WTC11 (cell line): ENCODE measurements at regions not wholly inside any gene's neighbourhood (a gene's known extent, or its start where the extent isn't known, plus 50 kb on each side); places are given as distances from the start of the nearest gene placed in this dataset.

ENCODE experiments used
- ATAC-seq: fragments of 200-7000 bp; cut with Tn5 transposase; 2 replicates; pipeline ENCODE4 v1.10.0; 2021; ENCODE audit warnings: mild to moderate bottlenecking, moderate library complexity
- CTCF ChIA-PET: fragments of 300-600 bp; sonication (Branson Sonifier 250); formaldehyde crosslinking; loops from one replicate; lab custom pipeline; 2021; ENCODE audit warnings: antibody characterized with exemption; lab: Charles Lee
- POLR2A ChIA-PET: fragments of 350-600 bp; sonication (Branson Sonifier 250); formaldehyde crosslinking; loops from one replicate; lab custom pipeline; 2021; ENCODE audit warnings: antibody characterized with exemption; lab: Charles Lee
- DNase-seq: peaks from one replicate; pipeline ENCODE4 v3.0.0; 2021; ENCODE audit warnings: low spot score
- H3K27ac Mint-ChIP-seq: 2 replicates; pipeline ENCODE4 v1.8.0; 2021; ENCODE audit warnings: mixed read lengths
- H3K27me3 Mint-ChIP-seq: 2 replicates; pipeline ENCODE4 v1.8.0; 2021; ENCODE audit warnings: low read depth, mild to moderate bottlenecking, moderate library complexity, mixed read lengths
- H3K36me3 Mint-ChIP-seq: 2 replicates; pipeline ENCODE4 v1.8.0; 2021; ENCODE audit warnings: mixed read lengths
- H3K4me1 Mint-ChIP-seq: 2 replicates; pipeline ENCODE4 v1.8.0; 2022; ENCODE audit warnings: mixed read lengths
- H3K4me3 Mint-ChIP-seq: 2 replicates; pipeline ENCODE4 v1.8.0; 2021; ENCODE audit warnings: mild to moderate bottlenecking, moderate library complexity, mixed read lengths
- H3K9me3 Mint-ChIP-seq: 2 replicates; pipeline ENCODE4 v1.8.0; 2021; ENCODE audit warnings: mixed read lengths
- ATF1 ChIP-seq: sonication (generic); formaldehyde crosslinking; IDR thresholded peaks from 2 replicates; pipeline ENCODE4 v1.8.1; 2023; ENCODE audit warnings: mild to moderate bottlenecking, moderate library complexity, missing genetic modification reagents
- CREM ChIP-seq: sonication (generic); formaldehyde crosslinking; IDR thresholded peaks from 2 replicates; pipeline ENCODE4 v1.8.1; 2022; ENCODE audit warnings: mild to moderate bottlenecking, missing genetic modification reagents, moderate library complexity
- EMX1 ChIP-seq: fragments of 250-450 bp; sonication (Bioruptor Pico); IDR thresholded peaks from 2 replicates; pipeline ENCODE4 v1.8.0; 2021; ENCODE audit warnings: mild to moderate bottlenecking
- FOXP1 ChIP-seq: sonication (generic); formaldehyde crosslinking; IDR thresholded peaks from 2 replicates; pipeline ENCODE4 v1.8.0; 2022; ENCODE audit warnings: missing genetic modification reagents, mild to moderate bottlenecking, moderate library complexity, borderline replicate concordance
- GRHL2 ChIP-seq: fragments of 250-450 bp; sonication (Bioruptor Pico); IDR thresholded peaks from 2 replicates; pipeline ENCODE4 v1.8.0; 2022; ENCODE audit warnings: mild to moderate bottlenecking, moderate library complexity; ENCODE audit not compliant: insufficient replicate concordance, severe bottlenecking
- GTF2I ChIP-seq: fragments of 250-450 bp; sonication (Bioruptor Pico); conservative IDR thresholded peaks from 2 replicates; pipeline ENCODE4 v1.4.0; 2021; ENCODE audit warnings: mild to moderate bottlenecking
- HMGA2 ChIP-seq: fragments of 250-450 bp; sonication (Bioruptor Pico); IDR thresholded peaks from 2 replicates; pipeline ENCODE4 v1.4.0; 2021; ENCODE audit warnings: mild to moderate bottlenecking, moderate library complexity
- MXD4 ChIP-seq: fragments of 250-450 bp; sonication (Bioruptor Pico); IDR thresholded peaks from 2 replicates; pipeline ENCODE4 v1.8.0; 2021; ENCODE audit warnings: mild to moderate bottlenecking, moderate library complexity, borderline replicate concordance
- NR2C2 ChIP-seq: sonication (generic); formaldehyde crosslinking; IDR thresholded peaks from 2 replicates; pipeline ENCODE4 v1.8.0; 2022; ENCODE audit warnings: mild to moderate bottlenecking, missing genetic modification reagents
- PREB ChIP-seq: sonication (generic); formaldehyde crosslinking; IDR thresholded peaks from 2 replicates; pipeline ENCODE4 v1.8.1; 2022; ENCODE audit warnings: mild to moderate bottlenecking, missing genetic modification reagents, moderate library complexity, borderline replicate concordance
- SMAD4 ChIP-seq: sonication (generic); formaldehyde crosslinking; IDR thresholded peaks from 2 replicates; pipeline ENCODE4 v1.8.0; 2022; ENCODE audit warnings: mild to moderate bottlenecking, missing genetic modification reagents
- TCF7 ChIP-seq: sonication (generic); formaldehyde crosslinking; IDR thresholded peaks from 2 replicates; pipeline ENCODE4 v1.8.0; 2022; ENCODE audit warnings: mild to moderate bottlenecking, low read depth, missing genetic modification reagents, moderate library complexity
- TEAD1 ChIP-seq: sonication (generic); formaldehyde crosslinking; IDR thresholded peaks from 2 replicates; pipeline ENCODE4 v1.8.0; 2022; ENCODE audit warnings: mild to moderate bottlenecking, missing genetic modification reagents
- ZNF219 ChIP-seq: sonication (generic); formaldehyde crosslinking; IDR thresholded peaks from 2 replicates; pipeline ENCODE4 v1.8.0; 2023; ENCODE audit warnings: missing genetic modification reagents, mild to moderate bottlenecking, borderline replicate concordance
- ZNF423 ChIP-seq: fragments of 250-450 bp; sonication (Bioruptor Pico); IDR thresholded peaks from 2 replicates; pipeline ENCODE4 v2.1.2; 2022; ENCODE audit warnings: mild to moderate bottlenecking, moderate library complexity
- TF ChIP-seq, protein P1 (sequence below): sonication (generic); formaldehyde crosslinking; IDR thresholded peaks from 2 replicates; pipeline ENCODE4 v1.8.0; 2022; ENCODE audit warnings: mild to moderate bottlenecking, missing genetic modification reagents
- TF ChIP-seq, protein P2 (sequence below): sonication (generic); formaldehyde crosslinking; IDR thresholded peaks from 2 replicates; pipeline ENCODE4 v1.8.1; 2022; ENCODE audit warnings: missing genetic modification reagents, borderline replicate concordance
- TF ChIP-seq, protein P3 (sequence below): sonication (generic); formaldehyde crosslinking; IDR thresholded peaks from 2 replicates; pipeline ENCODE4 v1.8.1; 2023; ENCODE audit warnings: mild to moderate bottlenecking, missing genetic modification reagents
- TF ChIP-seq, protein P4 (sequence below): sonication (generic); formaldehyde crosslinking; IDR thresholded peaks from 2 replicates; pipeline ENCODE4 v1.8.0; 2023; ENCODE audit warnings: missing genetic modification reagents
- TF ChIP-seq, protein P5 (sequence below): sonication (generic); formaldehyde crosslinking; IDR thresholded peaks from 2 replicates; pipeline ENCODE4 v1.8.1; 2023; ENCODE audit warnings: mild to moderate bottlenecking, missing genetic modification reagents, borderline replicate concordance
- TF ChIP-seq, protein P6 (sequence below): fragments of 250-450 bp; sonication (Bioruptor Pico); IDR thresholded peaks from 2 replicates; pipeline ENCODE4 v1.9.0; 2021; ENCODE audit warnings: moderate library complexity, mild to moderate bottlenecking, inconsistent platforms, borderline replicate concordance

GRCh38 chr10:36017137-36017536 lies 375.0 kb upstream of the FZD8 start:
- no peak for DNase-seq
- H3K27me3 Mint-ChIP-seq: no peaks in the 10 kb centered on the region; the same call in 1 of the 2 replicates
- CTCF ChIA-PET: no interaction called here
- H3K4me1 Mint-ChIP-seq: peaks cover 11% of the 10 kb centered on the region
- H3K4me3 Mint-ChIP-seq: no peak overlapping the region
- no peaks in the 10 kb centered on the region for H3K9me3 Mint-ChIP-seq
- no peak for TF ChIP-seq NR2C2 (CRISPR knock-in tag)
- TF ChIP-seq, protein P1, sequence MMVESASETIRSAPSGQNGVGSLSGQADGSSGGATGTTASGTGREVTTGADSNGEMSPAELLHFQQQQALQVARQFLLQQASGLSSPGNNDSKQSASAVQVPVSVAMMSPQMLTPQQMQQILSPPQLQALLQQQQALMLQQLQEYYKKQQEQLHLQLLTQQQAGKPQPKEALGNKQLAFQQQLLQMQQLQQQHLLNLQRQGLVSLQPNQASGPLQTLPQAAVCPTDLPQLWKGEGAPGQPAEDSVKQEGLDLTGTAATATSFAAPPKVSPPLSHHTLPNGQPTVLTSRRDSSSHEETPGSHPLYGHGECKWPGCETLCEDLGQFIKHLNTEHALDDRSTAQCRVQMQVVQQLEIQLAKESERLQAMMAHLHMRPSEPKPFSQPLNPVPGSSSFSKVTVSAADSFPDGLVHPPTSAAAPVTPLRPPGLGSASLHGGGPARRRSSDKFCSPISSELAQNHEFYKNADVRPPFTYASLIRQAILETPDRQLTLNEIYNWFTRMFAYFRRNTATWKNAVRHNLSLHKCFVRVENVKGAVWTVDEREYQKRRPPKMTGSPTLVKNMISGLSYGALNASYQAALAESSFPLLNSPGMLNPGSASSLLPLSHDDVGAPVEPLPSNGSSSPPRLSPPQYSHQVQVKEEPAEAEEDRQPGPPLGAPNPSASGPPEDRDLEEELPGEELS (CRISPR knock-in tag): no peak
- no peak for TF ChIP-seq FOXP1 (CRISPR knock-in tag)
- no peak for TF ChIP-seq ZNF423 (CRISPR knock-in tag)
- no peak for TF ChIP-seq HMGA2 (CRISPR knock-in tag)
- TF ChIP-seq SMAD4 (CRISPR knock-in tag): no peak
- no peak for ATAC-seq
- H3K36me3 Mint-ChIP-seq: no peaks in the 10 kb centered on the region
- POLR2A ChIA-PET: no interaction called here
- no peak overlapping the region for H3K27ac Mint-ChIP-seq

- H3K27me3 Mint-ChIP-seq: no peaks in the 10 kb centered on the region
- TF ChIP-seq MXD4 (CRISPR knock-in tag) (no peak), GTF2I (no peak), ZNF423 (CRISPR knock-in tag) (no peak), EMX1 (CRISPR knock-in tag) (no peak), NR2C2 (CRISPR knock-in tag) (no peak), PREB (CRISPR knock-in tag) (no peak), ZNF219 (CRISPR knock-in tag) (no peak), TCF7 (no peak), TEAD1 (CRISPR knock-in tag) (no peak), ATF1 (CRISPR knock-in tag) (no peak), CREM (no peak), GRHL2 (no peak)
- TF ChIP-seq, protein P2, sequence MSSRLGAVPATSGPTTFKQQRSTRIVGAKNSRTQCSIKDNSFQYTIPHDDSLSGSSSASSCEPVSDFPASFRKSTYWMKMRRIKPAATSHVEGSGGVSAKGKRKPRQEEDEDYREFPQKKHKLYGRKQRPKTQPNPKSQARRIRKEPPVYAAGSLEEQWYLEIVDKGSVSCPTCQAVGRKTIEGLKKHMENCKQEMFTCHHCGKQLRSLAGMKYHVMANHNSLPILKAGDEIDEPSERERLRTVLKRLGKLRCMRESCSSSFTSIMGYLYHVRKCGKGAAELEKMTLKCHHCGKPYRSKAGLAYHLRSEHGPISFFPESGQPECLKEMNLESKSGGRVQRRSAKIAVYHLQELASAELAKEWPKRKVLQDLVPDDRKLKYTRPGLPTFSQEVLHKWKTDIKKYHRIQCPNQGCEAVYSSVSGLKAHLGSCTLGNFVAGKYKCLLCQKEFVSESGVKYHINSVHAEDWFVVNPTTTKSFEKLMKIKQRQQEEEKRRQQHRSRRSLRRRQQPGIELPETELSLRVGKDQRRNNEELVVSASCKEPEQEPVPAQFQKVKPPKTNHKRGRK (CRISPR knock-in tag): no peak
- TF ChIP-seq, protein P3, sequence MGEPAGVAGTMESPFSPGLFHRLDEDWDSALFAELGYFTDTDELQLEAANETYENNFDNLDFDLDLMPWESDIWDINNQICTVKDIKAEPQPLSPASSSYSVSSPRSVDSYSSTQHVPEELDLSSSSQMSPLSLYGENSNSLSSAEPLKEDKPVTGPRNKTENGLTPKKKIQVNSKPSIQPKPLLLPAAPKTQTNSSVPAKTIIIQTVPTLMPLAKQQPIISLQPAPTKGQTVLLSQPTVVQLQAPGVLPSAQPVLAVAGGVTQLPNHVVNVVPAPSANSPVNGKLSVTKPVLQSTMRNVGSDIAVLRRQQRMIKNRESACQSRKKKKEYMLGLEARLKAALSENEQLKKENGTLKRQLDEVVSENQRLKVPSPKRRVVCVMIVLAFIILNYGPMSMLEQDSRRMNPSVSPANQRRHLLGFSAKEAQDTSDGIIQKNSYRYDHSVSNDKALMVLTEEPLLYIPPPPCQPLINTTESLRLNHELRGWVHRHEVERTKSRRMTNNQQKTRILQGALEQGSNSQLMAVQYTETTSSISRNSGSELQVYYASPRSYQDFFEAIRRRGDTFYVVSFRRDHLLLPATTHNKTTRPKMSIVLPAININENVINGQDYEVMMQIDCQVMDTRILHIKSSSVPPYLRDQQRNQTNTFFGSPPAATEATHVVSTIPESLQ: no peak
- TF ChIP-seq, protein P4, sequence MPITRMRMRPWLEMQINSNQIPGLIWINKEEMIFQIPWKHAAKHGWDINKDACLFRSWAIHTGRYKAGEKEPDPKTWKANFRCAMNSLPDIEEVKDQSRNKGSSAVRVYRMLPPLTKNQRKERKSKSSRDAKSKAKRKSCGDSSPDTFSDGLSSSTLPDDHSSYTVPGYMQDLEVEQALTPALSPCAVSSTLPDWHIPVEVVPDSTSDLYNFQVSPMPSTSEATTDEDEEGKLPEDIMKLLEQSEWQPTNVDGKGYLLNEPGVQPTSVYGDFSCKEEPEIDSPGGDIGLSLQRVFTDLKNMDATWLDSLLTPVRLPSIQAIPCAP: no peak
- TF ChIP-seq, protein P5, sequence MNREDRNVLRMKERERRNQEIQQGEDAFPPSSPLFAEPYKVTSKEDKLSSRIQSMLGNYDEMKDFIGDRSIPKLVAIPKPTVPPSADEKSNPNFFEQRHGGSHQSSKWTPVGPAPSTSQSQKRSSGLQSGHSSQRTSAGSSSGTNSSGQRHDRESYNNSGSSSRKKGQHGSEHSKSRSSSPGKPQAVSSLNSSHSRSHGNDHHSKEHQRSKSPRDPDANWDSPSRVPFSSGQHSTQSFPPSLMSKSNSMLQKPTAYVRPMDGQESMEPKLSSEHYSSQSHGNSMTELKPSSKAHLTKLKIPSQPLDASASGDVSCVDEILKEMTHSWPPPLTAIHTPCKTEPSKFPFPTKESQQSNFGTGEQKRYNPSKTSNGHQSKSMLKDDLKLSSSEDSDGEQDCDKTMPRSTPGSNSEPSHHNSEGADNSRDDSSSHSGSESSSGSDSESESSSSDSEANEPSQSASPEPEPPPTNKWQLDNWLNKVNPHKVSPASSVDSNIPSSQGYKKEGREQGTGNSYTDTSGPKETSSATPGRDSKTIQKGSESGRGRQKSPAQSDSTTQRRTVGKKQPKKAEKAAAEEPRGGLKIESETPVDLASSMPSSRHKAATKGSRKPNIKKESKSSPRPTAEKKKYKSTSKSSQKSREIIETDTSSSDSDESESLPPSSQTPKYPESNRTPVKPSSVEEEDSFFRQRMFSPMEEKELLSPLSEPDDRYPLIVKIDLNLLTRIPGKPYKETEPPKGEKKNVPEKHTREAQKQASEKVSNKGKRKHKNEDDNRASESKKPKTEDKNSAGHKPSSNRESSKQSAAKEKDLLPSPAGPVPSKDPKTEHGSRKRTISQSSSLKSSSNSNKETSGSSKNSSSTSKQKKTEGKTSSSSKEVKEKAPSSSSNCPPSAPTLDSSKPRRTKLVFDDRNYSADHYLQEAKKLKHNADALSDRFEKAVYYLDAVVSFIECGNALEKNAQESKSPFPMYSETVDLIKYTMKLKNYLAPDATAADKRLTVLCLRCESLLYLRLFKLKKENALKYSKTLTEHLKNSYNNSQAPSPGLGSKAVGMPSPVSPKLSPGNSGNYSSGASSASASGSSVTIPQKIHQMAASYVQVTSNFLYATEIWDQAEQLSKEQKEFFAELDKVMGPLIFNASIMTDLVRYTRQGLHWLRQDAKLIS (CRISPR knock-in tag): no peak
- TF ChIP-seq, protein P6, sequence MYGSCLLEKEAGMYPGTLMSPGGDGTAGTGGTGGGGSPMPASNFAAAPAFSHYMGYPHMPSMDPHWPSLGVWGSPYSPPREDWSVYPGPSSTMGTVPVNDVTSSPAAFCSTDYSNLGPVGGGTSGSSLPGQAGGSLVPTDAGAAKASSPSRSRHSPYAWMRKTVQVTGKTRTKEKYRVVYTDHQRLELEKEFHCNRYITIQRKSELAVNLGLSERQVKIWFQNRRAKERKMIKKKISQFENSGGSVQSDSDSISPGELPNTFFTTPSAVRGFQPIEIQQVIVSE (CRISPR knock-in tag): no peak
- POLR2A ChIA-PET: no interaction called here
- no peak overlapping the region for H3K27ac Mint-ChIP-seq
- no peaks in the 10 kb centered on the region for H3K36me3 Mint-ChIP-seq
- CTCF ChIA-PET: interaction anchor here (0.7 kb wide), 1 partner anchor 753 kb away, joined by 3 read pairs; no protein-coding TSS in a partner anchor
- H3K9me3 Mint-ChIP-seq: 0 out of 2 replicates have a peak, but pooled peaks cover 5% of the 10 kb centered on the region
- no peaks in the 10 kb centered on the region for H3K4me1 Mint-ChIP-seq
- H3K4me3 Mint-ChIP-seq: no peak overlapping the region
- ATAC-seq: no peak
- DNase-seq: no peak
These were observed 365.3 kb upstream of the FZD8 start for GRCh38 chr10:36007369-36007768.
